Common myeloid progenitor, CD34-positive (primary cell): ENCODE measurements at regions not wholly inside any gene's neighbourhood (a gene's known extent, or its start where the extent isn't known, plus 50 kb on each side); places are given as distances from the start of the nearest gene placed in this dataset.
"Not testable (repeated sequence)": the region's sequence is repeated elsewhere in the genome, so short reads cannot be mapped to it uniquely, and the experiment has no call there.

Experiments
- CTCF ChIA-PET: fragments of 350-600 bp; sonication (Branson Sonifier 250); formaldehyde crosslinking; loops from one replicate; lab custom pipeline; 2021; ENCODE audit warnings: antibody characterized with exemption; lab: Charles Lee
- POLR2A ChIA-PET: fragments of 350-600 bp; sonication (Branson Sonifier 250); formaldehyde crosslinking; loops from one replicate; lab custom pipeline; 2021; ENCODE audit warnings: antibody characterized with exemption; lab: Charles Lee
- DNase-seq, 3 donors: peaks; one replicate each; pipeline versions ENCODE4 v3.0.0 to v3.0.0-alpha.2; 2013
- H3K27ac ChIP-seq, 2 experiments: 1 replicate in 1 of 2; 2 replicates in 1 of 2; pipeline ENCODE4 v1.7.0; 2013; ENCODE audit warnings: inconsistent platforms in 2 of 2, low read length in 2 of 2, mild to moderate bottlenecking in 2 of 2, low read depth in 1 of 2, moderate library complexity in 1 of 2; ENCODE audit not compliant: severe bottlenecking in 2 of 2, insufficient read depth in 1 of 2, poor library complexity in 1 of 2
- H3K27me3 ChIP-seq, 5 experiments: replicated peaks in 2 of 5; 1 replicate in 3 of 5; 2 replicates in 2 of 5; pipeline versions ENCODE4 v1.6.1 to v1.7.0; 2013; ENCODE audit warnings: low read length in 4 of 5, mild to moderate bottlenecking in 2 of 5, moderate library complexity in 2 of 5, inconsistent platforms in 1 of 5; ENCODE audit not compliant: insufficient read depth in 5 of 5, control insufficient read depth in 4 of 5
- H3K36me3 ChIP-seq, 4 experiments: 1 replicate in 2 of 4; 2 replicates in 2 of 4; pipeline versions ENCODE4 v1.6.1 to v1.7.0; 2013; ENCODE audit warnings: low read length in 3 of 4, control low read depth in 1 of 4, mild to moderate bottlenecking in 1 of 4; ENCODE audit not compliant: control insufficient read depth in 4 of 4, insufficient read depth in 4 of 4
- H3K4me1 ChIP-seq, 4 experiments: 1 replicate in 3 of 4; 2 replicates in 1 of 4; pipeline versions ENCODE4 v1.6.1 to v1.7.1; 2013; ENCODE audit warnings: low read length in 3 of 4, mild to moderate bottlenecking in 3 of 4, control low read depth in 1 of 4, inconsistent platforms in 1 of 4, moderate library complexity in 1 of 4; ENCODE audit not compliant: control insufficient read depth in 4 of 4, insufficient read depth in 4 of 4; ENCODE audit errors: control extremely low read depth in 1 of 4
- H3K4me3 ChIP-seq, 7 experiments: 1 replicate in 4 of 7; 2 replicates in 3 of 7; pipeline versions ENCODE4 v1.5.1 to v1.7.0; 2013; ENCODE audit warnings: mild to moderate bottlenecking in 7 of 7, low read length in 6 of 7, moderate library complexity in 6 of 7, inconsistent platforms in 2 of 7, low read depth in 2 of 7, control low read depth in 1 of 7; ENCODE audit not compliant: insufficient read depth in 4 of 7, control insufficient read depth in 1 of 7; ENCODE audit errors: extremely low read depth in 1 of 7
- H3K9me3 ChIP-seq, 5 experiments: 1 replicate in 4 of 5; 2 replicates in 1 of 5; pipeline versions ENCODE4 v1.6.1 to v1.7.1; 2013; ENCODE audit warnings: low read length in 4 of 5, mild to moderate bottlenecking in 2 of 5, inconsistent platforms in 1 of 5, low read depth in 1 of 5, moderate library complexity in 1 of 5; ENCODE audit not compliant: control insufficient read depth in 4 of 5, insufficient read depth in 2 of 5; ENCODE audit errors: control extremely low read depth in 1 of 5
- WGBS: methylation state at CpG from one replicate; pipeline ENCODE4 v1.1.5; 2013; ENCODE audit not compliant: insufficient coverage; 5-methylcytosine and 5-hydroxymethylcytosine counted together

DNA sequence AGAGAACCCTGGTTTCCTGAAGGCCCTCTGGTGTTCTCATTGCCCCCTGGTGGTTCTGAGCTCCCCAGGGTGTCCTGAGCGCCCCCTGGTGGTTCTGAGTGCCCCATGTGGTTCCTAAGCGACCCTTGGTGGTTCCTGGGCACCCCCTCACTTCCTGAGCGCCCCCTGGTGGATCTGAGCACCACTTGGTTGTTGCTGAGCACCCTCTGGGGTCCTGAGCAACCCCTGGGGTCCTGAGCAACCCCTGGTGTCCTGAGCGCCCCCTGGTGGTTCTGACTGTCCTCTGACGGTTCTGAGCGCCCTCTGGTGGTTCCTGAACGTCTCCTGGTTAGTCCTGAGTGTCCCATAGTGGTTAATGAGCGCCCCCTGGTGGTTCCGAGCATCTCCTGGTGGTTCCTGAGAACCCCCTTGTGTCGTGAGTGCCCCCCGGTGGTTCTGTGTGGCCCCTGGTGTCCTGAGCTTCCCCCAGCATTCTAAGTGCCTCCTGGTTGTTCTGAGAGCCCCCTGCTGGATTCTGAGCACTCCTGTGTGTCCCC, 568.3 kb downstream of the TMEM121 start:
- ChIA-PET CTCF (interaction anchor here (0.9 kb wide), 1 partner anchor 37 kb away, joined by 3 read pairs; no protein-coding TSS in a partner anchor), POLR2A (interaction anchor here (0.7 kb wide), 1 partner anchor 49 kb away, joined by 5 read pairs; no protein-coding TSS in a partner anchor)
- 19% methylated on average over 4 of the region's 11 CpGs for WGBS
- Histone ChIP-seq H3K27ac (no peak overlapping the region), H3K4me1 (no peaks in the 10 kb centered on the region), H3K36me3 (no peaks in the 10 kb centered on the region), H3K4me3 (no peak overlapping the region), H3K9me3 (peaks cover 0 to 2% (median 0%) of the 10 kb centered on the region in 5 experiments), H3K27me3 (peaks cover 0 to 39% (median 0%) of the 10 kb centered on the region in 5 experiments)
- DNase-seq: peak in 2 of 3 donors; percentile 72 to 75

DNA sequence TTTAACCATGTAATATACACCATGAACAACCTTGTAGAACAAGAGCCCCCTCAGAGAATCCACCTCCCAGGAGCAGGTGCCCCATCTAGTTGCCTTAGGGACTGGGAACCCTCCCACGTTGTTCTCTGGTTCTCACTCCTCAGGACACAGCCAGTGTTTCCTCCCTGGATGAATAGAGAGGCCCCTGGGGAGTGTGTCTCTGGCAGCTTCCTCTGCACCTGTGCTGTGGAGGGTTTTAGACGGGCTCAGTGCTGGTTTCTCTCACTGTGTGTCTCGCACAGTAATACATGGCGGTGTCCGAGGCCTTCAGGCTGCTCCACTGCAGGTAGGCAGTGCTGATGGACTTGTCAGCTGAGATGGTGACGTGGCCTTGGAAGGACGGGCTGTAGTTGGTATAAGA, 581.3 kb downstream of the TMEM121 start:
- no peaks in the 10 kb centered on the region for H3K4me1 ChIP-seq
- no peak for DNase-seq
- 72% methylated on average over 3 of the region's 7 CpGs for WGBS
- no peak overlapping the region for H3K27ac ChIP-seq
- H3K4me3 ChIP-seq: no peak overlapping the region
- ChIA-PET POLR2A (no interaction called here), CTCF (no interaction called here)
- no peaks in the 10 kb centered on the region for H3K36me3 ChIP-seq
- H3K9me3 ChIP-seq: no peaks in the 10 kb centered on the region
- peaks cover 0 to 44% (median 0%) of the 10 kb centered on the region in 5 experiments for H3K27me3 ChIP-seq

- no CpG with 5 or more reads among the region's 1 CpG for WGBS
These were observed 583.0 kb downstream of the TMEM121 start for GRCh38 chr14:106109337-106109736.

GRCh38 chr14:106115401-106115800, 589.0 kb downstream of the TMEM121 start:
- CTCF ChIA-PET: interaction anchor here (0.8 to 2.0 kb wide), 6 partner anchors 11 to 110 kb away, joined by 3 to 6 read pairs (median 4); no protein-coding TSS in a partner anchor

More at GRCh38 chr14:106109337-106109736, 583.0 kb downstream of the TMEM121 start:
- Histone ChIP-seq H3K27ac (no peak overlapping the region), H3K4me3 (no peak overlapping the region), H3K9me3 (no peaks in the 10 kb centered on the region), H3K4me1 (no peaks in the 10 kb centered on the region), H3K36me3 (no peaks in the 10 kb centered on the region), H3K27me3 (peaks cover 0 to 38% (median 0%) of the 10 kb centered on the region in 5 experiments)
- DNase-seq: no peak
- CTCF ChIA-PET: no interaction called here
- POLR2A ChIA-PET: no interaction called here

GRCh38 chr14:106116339-106116930, 590.1 kb downstream of the TMEM121 start:
- DNase-seq: peak in 1 of 3 donors; percentile 14
- 100% methylated on average over 1 of the region's 10 CpGs for WGBS
- H3K4me1 ChIP-seq: peaks cover 0 to 22% (median 3%) of the 10 kb centered on the region in 4 experiments
- CTCF ChIA-PET: interaction anchor here (1.0 to 2.0 kb wide), 7 partner anchors 12 to 68 kb away, joined by 3 to 6 read pairs (median 4); no protein-coding TSS in a partner anchor
- H3K9me3 ChIP-seq, POLR2A ChIA-PET, H3K36me3 ChIP-seq, H3K4me3 ChIP-seq: not testable (repeated sequence)
- H3K27me3 ChIP-seq: peaks cover 0 to 39% (median 0%) of the 10 kb centered on the region in 5 experiments
- H3K27ac ChIP-seq: peak overlapping the region in 1 of 2 experiments; percentile 25

More at GRCh38 chr14:106115401-106115800, 589.0 kb downstream of the TMEM121 start:
- POLR2A ChIA-PET: no interaction called here
- WGBS: 70% methylated on average over 4 of the region's 4 CpGs
- Histone ChIP-seq H3K9me3 (no peaks in the 10 kb centered on the region), H3K27me3 (peaks cover 0 to 33% (median 0%) of the 10 kb centered on the region in 5 experiments), H3K4me3 (no peak overlapping the region), H3K4me1 (peaks cover 0 to 22% (median 3%) of the 10 kb centered on the region in 4 experiments), H3K36me3 (no peaks in the 10 kb centered on the region), H3K27ac (peak overlapping the region in 1 of 2 experiments; percentile 12)
- DNase-seq: no peak

DNA sequence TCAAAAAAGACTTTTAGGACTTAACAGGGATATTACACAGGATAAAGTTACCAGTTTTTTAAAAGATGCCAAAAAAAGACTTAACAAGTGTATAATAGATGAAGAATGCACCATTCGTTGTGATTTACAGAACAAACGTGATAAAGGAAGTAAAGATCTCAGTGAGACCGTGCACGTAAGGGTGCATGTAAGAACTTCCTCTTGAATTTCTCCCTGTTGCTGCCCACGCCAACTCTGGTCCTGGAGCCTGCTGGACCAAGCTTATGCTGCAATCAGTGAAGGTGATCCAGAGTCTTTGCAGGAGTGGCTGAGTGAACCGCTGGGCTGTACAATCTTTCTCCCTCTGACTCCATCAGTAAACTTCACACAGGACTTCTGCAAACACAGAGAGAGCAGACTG, 593.7 kb downstream of the TMEM121 start:
- H3K9me3 ChIP-seq: no peaks in the 10 kb centered on the region
- H3K27me3 ChIP-seq: peaks cover 0 to 46% (median 0%) of the 10 kb centered on the region in 5 experiments
- H3K36me3 ChIP-seq: no peaks in the 10 kb centered on the region
- no peak overlapping the region for H3K4me3 ChIP-seq
- WGBS: 1% methylated on average over 5 of the region's 6 CpGs
- DNase-seq: peak in 2 of 3 donors; percentile 37 to 63
- ChIA-PET POLR2A (no interaction called here), CTCF (interaction anchor here (0.8 to 1.4 kb wide), 5 partner anchors 9 to 89 kb away, joined by 3 to 5 read pairs (median 4); no protein-coding TSS in a partner anchor)
- H3K27ac ChIP-seq: no peak overlapping the region
- H3K4me1 ChIP-seq: peaks cover 0 to 27% (median 3%) of the 10 kb centered on the region in 4 experiments

DNA sequence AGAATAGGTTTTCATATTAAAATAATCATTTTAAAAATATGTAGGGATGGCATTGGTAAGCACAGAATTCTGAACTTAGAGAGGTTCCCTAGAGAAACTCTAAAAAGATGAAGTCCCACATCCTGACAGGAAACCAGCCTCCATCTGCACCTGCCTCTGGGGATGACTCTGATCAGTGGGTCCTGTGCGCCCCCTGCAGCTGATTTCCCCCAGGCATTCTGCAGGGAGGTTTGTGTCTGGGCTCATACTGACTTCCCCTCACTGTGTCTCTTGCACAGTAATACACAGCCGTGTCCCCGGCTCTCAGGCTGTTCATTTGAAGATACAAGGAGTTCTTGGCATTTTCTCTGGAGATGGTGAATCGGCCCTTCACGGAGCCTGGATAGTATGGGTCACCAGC, 602.9 kb downstream of the TMEM121 start:
- Histone ChIP-seq H3K9me3 (no peaks in the 10 kb centered on the region), H3K4me1 (peaks cover 0 to 17% (median 12%) of the 10 kb centered on the region in 4 experiments), H3K27me3 (peaks cover 0 to 31% (median 0%) of the 10 kb centered on the region in 5 experiments), H3K27ac (peak overlapping the region in 1 of 2 experiments; percentile 59), H3K36me3 (no peaks in the 10 kb centered on the region), H3K4me3 (no peak overlapping the region)
- POLR2A ChIA-PET: no interaction called here
- peak; percentile 72 to 92 (median 90) for DNase-seq
- CTCF ChIA-PET: interaction anchor here (0.7 to 2.1 kb wide), 10 partner anchors 9 to 338 kb away, joined by 3 to 8 read pairs (median 4); no protein-coding TSS in a partner anchor
- WGBS: 6% methylated on average over 5 of the region's 5 CpGs
